NCI-H524 (cell line): ENCODE measurements at regions not wholly inside any gene's neighbourhood (a gene's known extent, or its start where the extent isn't known, plus 50 kb on each side); places are given as distances from the start of the nearest gene placed in this dataset.
A peak's percentile ranks its signal among the peaks of the same experiment; 100 is the strongest.
"Not testable (repeated sequence)": the region's sequence is repeated elsewhere in the genome, so short reads cannot be mapped to it uniquely, and the experiment has no call there.

Experiments used
- DNase-seq, 2 experiments: peaks; one replicate each; lab custom pipeline; 2025; lab: John Stamatoyannopoulos, UW

DNA sequence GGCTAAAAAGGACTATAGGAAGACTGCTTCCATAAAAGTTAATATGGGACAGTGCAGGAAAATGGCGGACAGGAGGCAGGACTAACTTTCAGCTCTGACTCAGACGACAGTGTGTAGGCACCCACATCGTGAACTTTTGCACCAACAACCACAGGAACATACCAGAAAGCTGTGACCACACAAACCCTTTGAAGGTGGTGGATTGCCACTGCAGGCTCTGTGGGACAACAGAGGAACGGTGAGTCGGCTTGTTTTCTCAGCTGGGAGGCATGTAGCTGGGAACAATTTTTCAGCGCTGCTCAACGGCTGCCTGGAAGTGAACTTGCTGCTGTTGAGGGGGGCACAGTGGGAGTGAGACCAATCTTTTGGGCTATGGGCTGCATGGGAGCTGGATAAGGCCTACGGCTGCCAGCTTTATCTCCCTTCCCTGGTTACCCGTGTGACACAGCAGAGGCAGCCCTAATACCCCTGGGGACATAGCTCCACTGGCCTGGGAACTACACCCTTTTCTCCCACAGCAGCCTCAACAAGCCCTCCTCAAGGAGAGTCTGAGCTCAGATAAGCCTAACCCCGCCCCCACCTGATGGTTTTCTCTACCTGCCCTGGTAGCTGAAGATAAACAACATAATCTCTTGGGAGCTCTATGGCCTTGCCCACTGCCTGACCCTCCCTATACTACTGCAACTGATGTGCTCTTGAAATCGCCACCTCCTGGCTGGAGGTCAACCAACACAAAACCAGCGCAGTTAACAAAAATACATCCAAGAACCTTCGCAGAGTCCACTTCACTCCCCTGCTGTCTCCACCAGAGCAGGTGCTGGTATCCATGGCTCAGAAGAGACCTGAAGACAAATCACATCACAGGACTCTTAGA is 1537.0 kb downstream of the C4orf33 start:
- no peak for DNase-seq

GRCh38 chr4:130636486-130636885 is 1540.5 kb downstream of the C4orf33 start:
- no peak for DNase-seq

GRCh38 chr4:130640592-130640991 is 1544.6 kb downstream of the C4orf33 start:
- DNase-seq, result no peak

GRCh38 chr4:130646886-130647285 is 1550.9 kb downstream of the C4orf33 start:
- DNase-seq, result peak; percentile 1 to 34

GRCh38 chr4:130648570-130648969 is 1552.6 kb downstream of the C4orf33 start:
- DNase-seq, result no peak

DNA sequence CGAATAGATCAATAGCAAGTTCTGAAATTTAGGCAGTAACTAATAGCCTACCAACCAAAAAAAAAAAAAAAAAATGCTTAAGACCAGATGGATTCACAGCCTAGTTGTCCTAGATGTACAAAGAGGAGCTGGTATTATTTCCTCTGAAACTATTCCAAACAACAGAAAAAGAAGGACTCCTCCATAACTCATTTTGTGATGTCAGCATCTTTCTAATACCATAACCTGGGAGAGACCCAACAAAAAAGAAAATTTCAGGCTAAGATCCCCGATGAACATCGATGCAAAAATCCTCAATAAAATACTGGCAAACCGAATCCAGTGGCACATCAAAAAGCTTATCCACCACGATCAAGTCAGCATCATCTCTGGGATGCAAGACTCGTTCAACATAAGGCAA is 1557.9 kb downstream of the C4orf33 start:
- DNase-seq, result no peak

DNA sequence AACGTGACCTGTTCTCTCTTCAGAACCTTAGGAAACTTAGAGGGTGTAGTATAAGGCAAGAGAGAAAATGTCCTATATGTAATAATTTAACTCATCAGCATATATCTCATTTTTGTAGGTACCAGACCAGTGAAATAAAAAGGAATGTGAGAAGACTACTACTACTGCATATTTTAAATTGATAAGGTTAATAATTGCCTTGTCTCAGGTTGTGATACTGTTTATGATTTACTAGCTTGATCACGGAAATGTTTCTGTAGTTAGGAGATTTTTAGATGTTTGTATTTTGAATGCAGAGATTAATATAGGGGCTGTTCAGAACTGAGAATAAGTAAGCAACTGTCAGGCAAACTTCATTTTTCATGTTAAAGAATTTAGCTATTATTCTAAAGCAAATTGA is 1563.4 kb downstream of the C4orf33 start:
- DNase-seq, result no peak

DNA sequence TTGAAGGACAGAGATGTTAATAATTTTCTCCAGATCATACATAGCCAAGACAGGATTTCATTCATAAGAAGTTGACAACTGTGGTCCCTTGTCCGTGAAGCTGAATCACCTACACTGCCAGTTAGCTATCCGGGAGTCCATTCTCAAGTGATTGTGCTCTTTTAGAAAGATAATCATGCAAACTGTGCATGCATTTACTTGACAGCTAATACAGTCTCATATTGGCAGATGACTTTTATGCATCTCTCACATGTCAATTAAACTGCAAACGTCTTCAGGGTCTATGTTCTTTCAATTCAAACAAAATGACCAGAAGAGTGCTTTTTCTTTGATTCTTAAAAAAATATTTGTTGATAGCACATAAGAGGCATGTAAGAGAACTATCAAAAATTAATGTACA is 1572.9 kb downstream of the C4orf33 start:
- DNase-seq, result no peak

DNA sequence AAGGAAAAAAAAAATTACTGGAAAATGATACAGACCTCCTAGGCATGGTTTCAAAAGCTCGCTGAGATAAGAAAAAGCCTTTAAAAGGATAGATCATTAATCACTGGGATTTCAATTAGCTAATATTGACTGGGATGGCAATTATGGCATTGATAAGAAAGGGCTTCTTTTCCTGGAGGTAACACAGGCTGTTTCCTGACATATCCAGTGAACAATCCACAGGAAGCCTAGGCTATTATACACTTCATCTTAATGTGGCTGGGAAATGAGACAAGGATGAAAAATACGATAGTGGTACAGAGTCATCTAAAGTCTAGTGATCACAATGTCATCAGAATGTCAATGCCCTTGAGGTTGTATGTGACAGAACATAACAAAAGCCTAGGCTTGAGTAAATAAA is 1579.3 kb downstream of the C4orf33 start:
- no peak for DNase-seq

- DNase-seq, result no peak
These were observed 1593.2 kb downstream of the C4orf33 start for GRCh38 chr4:130689181-130689580.

GRCh38 chr4:130698251-130698650 is 1602.3 kb downstream of the C4orf33 start:
- no peak for DNase-seq

GRCh38 chr4:130699004-130699403 is 1603.1 kb downstream of the C4orf33 start:
- no peak for DNase-seq

DNA sequence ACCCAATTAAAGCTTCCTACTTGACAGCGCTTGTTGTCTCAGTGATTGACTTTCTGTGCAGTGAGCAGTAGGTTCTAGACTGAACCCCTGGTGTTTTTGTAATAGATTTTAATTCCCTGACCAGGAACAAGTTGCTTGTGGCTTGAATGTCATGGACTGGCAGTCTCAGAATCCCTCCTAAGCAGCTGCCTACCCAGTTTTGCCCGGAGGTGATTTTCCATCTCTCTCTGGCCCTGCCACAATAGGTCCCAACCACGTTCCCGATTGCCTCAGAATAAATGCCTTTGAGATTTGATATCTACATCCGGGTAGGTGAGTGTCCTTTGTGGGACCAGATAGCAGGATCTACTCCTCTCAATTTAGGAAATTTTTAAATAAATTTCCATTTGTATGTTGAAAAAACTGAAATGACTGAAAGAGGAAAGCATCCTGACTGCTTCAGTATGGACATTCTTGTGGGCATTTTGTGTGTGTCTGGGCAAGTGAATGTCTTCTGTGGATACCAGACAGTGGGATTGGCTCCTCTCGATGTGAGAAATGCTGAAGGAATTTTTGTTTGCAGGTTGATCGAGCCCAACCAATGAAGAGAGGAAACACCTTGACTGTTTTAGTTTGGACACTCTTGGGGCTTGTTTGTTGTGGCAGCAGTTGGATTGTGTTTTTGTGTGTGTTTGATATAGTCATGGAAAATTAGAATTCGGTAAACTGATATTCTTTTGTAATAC is 1607.4 kb downstream of the C4orf33 start:
- no peak for DNase-seq

- DNase-seq, result no peak
These were observed 1609.1 kb downstream of the C4orf33 start for GRCh38 chr4:130705023-130705422.

GRCh38 chr4:130712038-130712437 is 1616.1 kb downstream of the C4orf33 start:
- DNase-seq, result no peak

GRCh38 chr4:130714006-130714405 is 1618.1 kb downstream of the C4orf33 start:
- DNase-seq, result no peak

- DNase-seq, result no peak
These were observed 1626.4 kb downstream of the C4orf33 start for GRCh38 chr4:130722361-130722760.

DNA sequence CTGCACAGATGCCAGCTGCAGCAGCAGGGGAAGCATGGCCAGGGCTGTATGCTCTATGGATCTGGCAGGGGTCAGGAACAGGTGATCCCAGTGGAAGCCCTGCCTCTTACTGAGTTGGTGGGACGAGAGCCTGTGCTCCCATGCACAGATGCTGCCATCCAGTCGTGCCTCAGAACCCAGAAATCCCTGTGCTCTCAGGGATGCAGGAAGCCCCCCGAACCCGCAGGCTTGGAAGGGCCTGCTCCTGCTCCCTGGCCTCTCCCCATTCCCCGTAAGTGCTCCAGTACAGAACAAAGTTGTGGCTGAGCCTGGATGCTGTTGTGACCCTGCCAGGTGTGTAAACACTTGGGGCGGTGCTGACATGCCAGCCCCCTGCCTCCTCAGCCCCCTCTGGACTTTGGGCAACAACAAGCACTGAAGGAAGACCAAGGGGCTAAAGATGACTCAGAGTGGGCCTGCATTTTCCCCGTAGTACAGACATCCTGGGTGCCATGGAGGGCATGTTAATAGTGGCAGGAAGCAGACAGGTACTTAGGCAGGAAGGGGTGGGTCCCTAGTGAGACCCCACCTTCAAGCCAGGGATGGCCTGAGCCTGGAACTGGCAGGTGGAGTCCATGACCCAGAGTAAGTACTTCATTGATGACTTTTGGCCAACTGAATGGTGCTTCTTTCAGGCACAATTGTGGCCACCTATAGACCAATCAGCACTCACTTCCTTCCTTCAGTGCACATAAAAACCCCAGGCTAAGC is 1640.7 kb downstream of the C4orf33 start:
- DNase-seq, result peak in 1 of 2 experiments; percentile 13

DNA sequence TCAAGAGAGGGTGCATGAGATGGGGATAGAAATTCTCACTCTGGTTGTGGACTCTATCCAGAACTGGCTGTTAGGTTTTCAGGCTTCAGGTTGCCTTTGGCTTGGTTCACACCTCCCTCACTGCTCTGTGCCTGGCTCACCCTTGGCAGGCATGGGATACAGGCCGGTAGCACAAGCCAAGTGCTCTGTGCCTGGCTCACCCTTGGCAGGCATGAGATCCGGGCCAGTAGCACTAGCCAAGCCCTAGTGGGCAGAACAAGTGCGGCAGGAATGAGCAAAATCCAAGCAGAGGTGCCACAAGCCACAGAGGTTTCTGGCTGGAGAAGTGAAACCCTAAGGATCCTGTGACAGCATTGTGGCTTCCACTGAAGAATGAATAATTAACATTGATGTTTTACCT is 1642.3 kb downstream of the C4orf33 start:
- no peak for DNase-seq

- DNase-seq, result peak in 1 of 2 experiments; percentile 2
These were observed 1651.9 kb downstream of the C4orf33 start for GRCh38 chr4:130747842-130748241.

- no peak for DNase-seq
These were observed 1658.0 kb downstream of the C4orf33 start for GRCh38 chr4:130753926-130754325.

GRCh38 chr4:130760246-130760645 is 1664.3 kb downstream of the C4orf33 start:
- DNase-seq, result no peak

DNA sequence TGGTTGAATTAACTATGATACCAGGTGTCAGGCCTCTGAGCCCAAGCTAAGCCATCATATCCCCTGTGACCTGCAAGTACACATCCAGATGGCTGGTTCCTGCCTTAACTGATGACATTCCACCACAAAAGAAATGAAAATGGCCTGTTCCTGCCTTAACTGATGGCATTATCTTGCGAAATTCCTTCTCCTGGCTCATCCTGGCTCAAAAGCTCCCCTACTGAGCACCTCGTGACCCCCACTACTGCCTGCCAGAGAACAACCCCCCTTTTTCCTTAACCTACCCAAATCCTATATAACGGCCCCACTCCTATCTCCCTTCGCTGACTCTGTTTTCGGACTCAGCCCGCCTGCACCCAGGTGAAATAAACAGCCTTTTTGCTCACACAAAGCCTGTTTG is 1671.4 kb downstream of the C4orf33 start:
- not testable (repeated sequence) for DNase-seq
